OCI-LY7 (cell line): ENCODE measurements at regions not wholly inside any gene's neighbourhood (a gene's known extent, or its start where the extent isn't known, plus 50 kb on each side); places are given as distances from the start of the nearest gene placed in this dataset.

ENCODE experiments used
- BruUV-seq: library from RNA; stranded (reverse); fragments of 400-500 nt; replicated peaks from 2 replicates; lab custom pipeline; 2021; lab: Mats Ljungman, UMichigan
- CTCF ChIA-PET: fragments of 300-600 bp; sonication (Branson Sonifier 250); formaldehyde crosslinking; loops from one replicate; lab custom pipeline; 2022; ENCODE audit warnings: antibody characterized with exemption; ENCODE audit not compliant: unreplicated experiment; lab: Charles Lee
- POLR2A ChIA-PET: fragments of 300-600 bp; sonication (Branson Sonifier 250); formaldehyde crosslinking; loops from one replicate; lab custom pipeline; 2022; ENCODE audit warnings: antibody characterized with exemption; lab: Charles Lee
- DNase-seq: peaks from one replicate; pipeline ENCODE4 v3.0.0-alpha.2; 2015; ENCODE audit warnings: low spot score
- H2AFZ ChIP-seq: fragments of 200-600 bp; sonication (generic), shearing (Covaris generic); 2 replicates; pipeline ENCODE4 v1.6.1; 2014; ENCODE audit warnings: mild to moderate bottlenecking, antibody characterized with exemption, low read length, moderate library complexity
- H3K27ac ChIP-seq: fragments of 200-600 bp; sonication (generic); 2 replicates; pipeline ENCODE4 v1.5.1; 2014; ENCODE audit warnings: mixed run types, low read depth, mild to moderate bottlenecking, moderate library complexity, low read length, inconsistent platforms; ENCODE audit not compliant: poor library complexity, severe bottlenecking
- H3K36me3 ChIP-seq: fragments of 200-600 bp; sonication (generic); 2 replicates; pipeline ENCODE4 v1.6.1; 2014; ENCODE audit warnings: mild to moderate bottlenecking, antibody characterized with exemption, low read length, moderate library complexity, mixed read lengths; ENCODE audit not compliant: insufficient read depth
- H3K4me1 ChIP-seq: fragments of 200-600 bp; sonication (generic); 2 replicates; pipeline ENCODE4 v1.5.1; 2014; ENCODE audit warnings: mild to moderate bottlenecking, low read length; ENCODE audit not compliant: insufficient read depth, poor library complexity, severe bottlenecking
- H3K4me2 ChIP-seq: fragments of 200-600 bp; sonication (generic); 2 replicates; pipeline ENCODE4 v1.6.1; 2014; ENCODE audit warnings: mild to moderate bottlenecking, low read length
- H3K4me3 ChIP-seq: fragments of 200-600 bp; sonication (generic); 2 replicates; pipeline ENCODE4 v1.5.1; 2014; ENCODE audit warnings: mild to moderate bottlenecking, low read depth, low read length; ENCODE audit not compliant: poor library complexity, severe bottlenecking
- H3K79me2 ChIP-seq: fragments of 200-600 bp; sonication (generic); 2 replicates; pipeline ENCODE4 v1.6.1; 2016; ENCODE audit warnings: low read depth, mild to moderate bottlenecking, low read length, moderate library complexity, mixed read lengths; ENCODE audit not compliant: insufficient read depth
- H3K9me2 ChIP-seq: fragments of 200-600 bp; sonication (generic); 2 replicates; pipeline ENCODE4 v1.6.1; 2016; ENCODE audit warnings: mild to moderate bottlenecking, low read length, mixed read lengths; ENCODE audit not compliant: insufficient read depth
- H3K9me3 ChIP-seq: fragments of 200-600 bp; sonication (generic); 2 replicates; pipeline ENCODE4 v1.6.1; 2014; ENCODE audit warnings: mild to moderate bottlenecking, mixed run types, low read length, mixed read lengths
- H4K20me1 ChIP-seq: fragments of 200-600 bp; sonication (generic); 2 replicates; pipeline ENCODE4 v1.6.1; 2014; ENCODE audit warnings: mild to moderate bottlenecking, antibody characterized with exemption, low read length, moderate library complexity, mixed read lengths; ENCODE audit not compliant: insufficient read depth
- EZH2phosphoT487 ChIP-seq: fragments of 200-600 bp; sonication (generic); IDR thresholded peaks from 2 replicates; pipeline ENCODE4 v1.6.1; 2018; ENCODE audit warnings: low read depth, borderline replicate concordance, mild to moderate bottlenecking, mixed run types, antibody characterized with exemption, low read length, moderate library complexity, mixed read lengths
- intact Hi-C: fragments of 100-400 bp; cut with micrococcal nuclease; formaldehyde crosslinking; loops from one replicate; pipeline ENCODE4 v1.10.0; 2022; ENCODE audit not compliant: unreplicated experiment
- TF ChIP-seq, protein P1 (sequence below): fragments of 200-600 bp; sonication (generic); conservative IDR thresholded peaks from 2 replicates; pipeline ENCODE4 v1.5.1; 2014; ENCODE audit warnings: mild to moderate bottlenecking, antibody characterized with exemption, low read length, moderate library complexity, mixed read lengths

DNA sequence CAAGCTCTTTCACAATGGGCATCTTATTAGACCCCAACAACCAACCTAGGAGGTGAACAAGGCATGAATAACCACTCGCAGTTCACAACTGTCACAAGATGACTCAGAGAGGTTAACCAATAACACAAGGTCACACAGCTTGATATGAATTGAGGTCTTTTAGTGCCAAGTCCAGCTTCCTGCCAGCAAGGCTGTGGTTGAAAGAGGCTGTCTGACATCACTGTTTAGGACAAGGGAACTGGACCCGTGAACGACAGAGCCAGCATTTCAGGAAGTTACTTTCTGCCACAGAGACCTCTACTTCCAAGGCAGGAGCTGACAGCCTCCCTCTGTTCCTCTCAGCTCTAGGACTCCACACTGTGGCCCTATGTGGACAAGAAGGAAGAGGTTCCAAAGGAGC lies 53.4 kb upstream of the ALDH1B1 start:
- Histone ChIP-seq H3K4me2 (no peak overlapping the region), H3K27ac (no peak overlapping the region), H2AFZ (no peak overlapping the region), H3K36me3 (no peaks in the 10 kb centered on the region), H3K9me2 (no peaks in the 10 kb centered on the region), H3K4me1 (no peaks in the 10 kb centered on the region), H3K9me3 (no peaks in the 10 kb centered on the region), H3K4me3 (no peak overlapping the region), H3K79me2 (no peaks in the 10 kb centered on the region), H4K20me1 (no peaks in the 10 kb centered on the region)
- CTCF ChIA-PET: no interaction called here
- DNase-seq: no peak
- BruUV-seq: no TSS peak
- no peak for TF ChIP-seq EZH2phosphoT487
- TF ChIP-seq, protein P1, sequence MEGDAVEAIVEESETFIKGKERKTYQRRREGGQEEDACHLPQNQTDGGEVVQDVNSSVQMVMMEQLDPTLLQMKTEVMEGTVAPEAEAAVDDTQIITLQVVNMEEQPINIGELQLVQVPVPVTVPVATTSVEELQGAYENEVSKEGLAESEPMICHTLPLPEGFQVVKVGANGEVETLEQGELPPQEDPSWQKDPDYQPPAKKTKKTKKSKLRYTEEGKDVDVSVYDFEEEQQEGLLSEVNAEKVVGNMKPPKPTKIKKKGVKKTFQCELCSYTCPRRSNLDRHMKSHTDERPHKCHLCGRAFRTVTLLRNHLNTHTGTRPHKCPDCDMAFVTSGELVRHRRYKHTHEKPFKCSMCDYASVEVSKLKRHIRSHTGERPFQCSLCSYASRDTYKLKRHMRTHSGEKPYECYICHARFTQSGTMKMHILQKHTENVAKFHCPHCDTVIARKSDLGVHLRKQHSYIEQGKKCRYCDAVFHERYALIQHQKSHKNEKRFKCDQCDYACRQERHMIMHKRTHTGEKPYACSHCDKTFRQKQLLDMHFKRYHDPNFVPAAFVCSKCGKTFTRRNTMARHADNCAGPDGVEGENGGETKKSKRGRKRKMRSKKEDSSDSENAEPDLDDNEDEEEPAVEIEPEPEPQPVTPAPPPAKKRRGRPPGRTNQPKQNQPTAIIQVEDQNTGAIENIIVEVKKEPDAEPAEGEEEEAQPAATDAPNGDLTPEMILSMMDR: no peak
- intact Hi-C loops: no loop called here
- POLR2A ChIA-PET: interaction anchor here (0.6 kb wide), 1 partner anchor 435 kb away, joined by 3 read pairs; no protein-coding TSS in a partner anchor

DNA sequence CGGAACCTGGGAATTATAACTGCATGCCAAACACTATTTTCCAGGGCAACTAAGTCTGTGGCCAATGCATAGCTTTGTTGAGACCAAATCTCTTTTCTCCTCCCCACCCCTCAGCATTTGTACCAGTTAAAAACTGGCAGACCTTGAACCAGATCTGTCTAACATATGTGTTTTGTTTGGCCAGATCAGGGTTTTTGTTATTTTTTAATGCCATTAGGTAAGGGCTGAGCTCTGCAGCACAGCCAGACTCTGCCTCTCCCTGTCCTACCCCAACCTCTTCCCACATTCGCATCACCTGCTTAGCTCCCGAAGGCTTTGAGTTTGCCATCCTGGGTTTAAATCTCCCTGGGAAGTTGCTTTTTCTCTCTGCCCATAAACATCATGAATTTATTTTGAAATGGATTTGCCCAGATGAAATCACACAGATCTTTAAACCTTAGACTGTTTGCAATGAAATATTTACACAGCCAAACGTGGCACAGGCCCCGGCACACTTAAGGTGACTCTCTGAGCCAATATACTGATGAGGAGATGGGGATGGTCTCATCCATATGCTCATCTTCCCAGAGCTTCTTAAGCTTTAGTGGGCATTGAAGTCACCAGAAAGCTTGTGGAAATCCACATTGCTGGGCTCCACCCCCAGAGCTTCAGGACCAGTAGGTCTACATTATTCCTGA lies 54.0 kb upstream of the ALDH1B1 start:
- Histone ChIP-seq H3K4me1 (no peaks in the 10 kb centered on the region), H3K9me2 (no peaks in the 10 kb centered on the region), H3K36me3 (no peaks in the 10 kb centered on the region), H3K9me3 (no peaks in the 10 kb centered on the region), H3K27ac (no peak overlapping the region), H3K4me2 (no peak overlapping the region), H3K4me3 (no peak overlapping the region), H2AFZ (no peak overlapping the region), H4K20me1 (no peaks in the 10 kb centered on the region), H3K79me2 (no peaks in the 10 kb centered on the region)
- no TSS peak for BruUV-seq
- intact Hi-C loops: no loop called here
- no peak for DNase-seq
- POLR2A ChIA-PET: no interaction called here
- TF ChIP-seq, protein P1: no peak
- no peak for TF ChIP-seq EZH2phosphoT487
- CTCF ChIA-PET: no interaction called here

DNA sequence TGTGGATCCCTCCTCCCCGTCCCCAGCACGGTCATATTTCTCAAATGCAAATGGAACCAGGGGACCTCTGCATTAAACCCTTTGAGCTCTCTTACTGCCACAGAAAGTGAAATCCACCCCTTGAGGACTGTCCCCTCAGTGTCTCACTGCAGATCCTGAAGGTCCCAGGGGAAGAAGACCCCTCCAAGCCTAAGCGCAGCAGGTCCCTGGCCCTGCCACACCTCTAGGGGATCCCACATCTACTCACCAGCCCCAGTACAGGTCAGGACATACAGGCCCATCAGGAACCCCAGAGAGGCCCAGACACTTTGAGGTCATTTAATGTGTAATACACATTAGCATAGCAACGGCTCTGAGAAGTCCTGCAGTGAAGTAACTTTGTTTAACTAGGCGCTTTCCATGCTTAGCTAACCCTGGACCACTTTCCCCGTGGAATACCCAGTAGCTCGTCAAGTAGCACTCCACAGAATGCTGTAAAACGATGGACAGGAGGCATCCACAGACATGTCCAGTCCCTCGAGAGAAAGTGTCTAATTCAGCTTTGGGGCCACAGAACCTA lies 54.7 kb upstream of the ALDH1B1 start:
- BruUV-seq: no TSS peak
- Histone ChIP-seq H3K4me2 (no peak overlapping the region), H3K4me3 (no peak overlapping the region), H4K20me1 (no peaks in the 10 kb centered on the region), H3K4me1 (no peaks in the 10 kb centered on the region), H2AFZ (no peak overlapping the region), H3K9me3 (no peaks in the 10 kb centered on the region), H3K9me2 (no peaks in the 10 kb centered on the region), H3K27ac (no peak overlapping the region), H3K79me2 (no peaks in the 10 kb centered on the region), H3K36me3 (no peaks in the 10 kb centered on the region)
- DNase-seq: no peak
- ChIA-PET CTCF (no interaction called here), POLR2A (no interaction called here)
- no peak for TF ChIP-seq EZH2phosphoT487
- TF ChIP-seq, protein P1: no peak
- intact Hi-C loops: no loop called here
